ENCODE measurements at regions not wholly inside any gene's neighbourhood (a gene's known extent, or its start where the extent isn't known, plus 50 kb on each side); places are given as distances from the start of the nearest gene placed in this dataset.

DNA sequence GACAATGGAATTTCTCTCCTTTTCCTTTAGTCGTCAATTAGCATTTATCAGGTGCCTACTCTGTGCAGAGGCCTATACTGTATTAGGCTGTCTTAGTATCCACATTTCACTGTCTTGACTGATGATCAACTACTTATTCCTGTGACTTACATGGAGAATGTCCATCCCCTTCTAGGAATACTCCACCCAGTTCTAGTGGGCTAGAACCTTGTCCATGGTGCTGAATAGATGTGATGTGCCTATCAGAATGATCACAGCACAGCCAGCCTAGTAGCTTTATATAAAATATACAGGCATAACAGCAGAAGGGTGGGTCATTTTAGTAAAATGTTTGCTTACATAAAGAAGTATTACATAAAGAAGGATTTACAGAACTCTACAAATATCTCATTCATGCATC lies 621.4 kb downstream of the PDCD6IP start (continued):
- TF ChIP-seq, protein P1, sequence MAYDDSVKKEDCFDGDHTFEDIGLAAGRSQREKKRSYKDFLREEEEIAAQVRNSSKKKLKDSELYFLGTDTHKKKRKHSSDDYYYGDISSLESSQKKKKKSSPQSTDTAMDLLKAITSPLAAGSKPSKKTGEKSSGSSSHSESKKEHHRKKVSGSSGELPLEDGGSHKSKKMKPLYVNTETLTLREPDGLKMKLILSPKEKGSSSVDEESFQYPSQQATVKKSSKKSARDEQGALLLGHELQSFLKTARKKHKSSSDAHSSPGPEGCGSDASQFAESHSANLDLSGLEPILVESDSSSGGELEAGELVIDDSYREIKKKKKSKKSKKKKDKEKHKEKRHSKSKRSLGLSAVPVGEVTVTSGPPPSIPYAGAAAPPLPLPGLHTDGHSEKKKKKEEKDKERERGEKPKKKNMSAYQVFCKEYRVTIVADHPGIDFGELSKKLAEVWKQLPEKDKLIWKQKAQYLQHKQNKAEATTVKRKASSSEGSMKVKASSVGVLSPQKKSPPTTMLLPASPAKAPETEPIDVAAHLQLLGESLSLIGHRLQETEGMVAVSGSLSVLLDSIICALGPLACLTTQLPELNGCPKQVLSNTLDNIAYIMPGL (CRISPR knock-in tag; IDR thresholded peaks at IDR 0.05), result no peak
- TF ChIP-seq, protein P2, sequence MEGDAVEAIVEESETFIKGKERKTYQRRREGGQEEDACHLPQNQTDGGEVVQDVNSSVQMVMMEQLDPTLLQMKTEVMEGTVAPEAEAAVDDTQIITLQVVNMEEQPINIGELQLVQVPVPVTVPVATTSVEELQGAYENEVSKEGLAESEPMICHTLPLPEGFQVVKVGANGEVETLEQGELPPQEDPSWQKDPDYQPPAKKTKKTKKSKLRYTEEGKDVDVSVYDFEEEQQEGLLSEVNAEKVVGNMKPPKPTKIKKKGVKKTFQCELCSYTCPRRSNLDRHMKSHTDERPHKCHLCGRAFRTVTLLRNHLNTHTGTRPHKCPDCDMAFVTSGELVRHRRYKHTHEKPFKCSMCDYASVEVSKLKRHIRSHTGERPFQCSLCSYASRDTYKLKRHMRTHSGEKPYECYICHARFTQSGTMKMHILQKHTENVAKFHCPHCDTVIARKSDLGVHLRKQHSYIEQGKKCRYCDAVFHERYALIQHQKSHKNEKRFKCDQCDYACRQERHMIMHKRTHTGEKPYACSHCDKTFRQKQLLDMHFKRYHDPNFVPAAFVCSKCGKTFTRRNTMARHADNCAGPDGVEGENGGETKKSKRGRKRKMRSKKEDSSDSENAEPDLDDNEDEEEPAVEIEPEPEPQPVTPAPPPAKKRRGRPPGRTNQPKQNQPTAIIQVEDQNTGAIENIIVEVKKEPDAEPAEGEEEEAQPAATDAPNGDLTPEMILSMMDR (IDR thresholded peaks at IDR 0.05), result no peak
- TF ChIP-seq ZNF317 (CRISPR knock-in tag; IDR thresholded peaks at IDR 0.05; ENCODE audit: borderline replicate concordance, low read depth), result no peak
- no peak for TF ChIP-seq OVOL2 (CRISPR knock-in tag; IDR thresholded peaks at IDR 0.05; ENCODE audit: borderline replicate concordance)
- TF ChIP-seq, protein P3, sequence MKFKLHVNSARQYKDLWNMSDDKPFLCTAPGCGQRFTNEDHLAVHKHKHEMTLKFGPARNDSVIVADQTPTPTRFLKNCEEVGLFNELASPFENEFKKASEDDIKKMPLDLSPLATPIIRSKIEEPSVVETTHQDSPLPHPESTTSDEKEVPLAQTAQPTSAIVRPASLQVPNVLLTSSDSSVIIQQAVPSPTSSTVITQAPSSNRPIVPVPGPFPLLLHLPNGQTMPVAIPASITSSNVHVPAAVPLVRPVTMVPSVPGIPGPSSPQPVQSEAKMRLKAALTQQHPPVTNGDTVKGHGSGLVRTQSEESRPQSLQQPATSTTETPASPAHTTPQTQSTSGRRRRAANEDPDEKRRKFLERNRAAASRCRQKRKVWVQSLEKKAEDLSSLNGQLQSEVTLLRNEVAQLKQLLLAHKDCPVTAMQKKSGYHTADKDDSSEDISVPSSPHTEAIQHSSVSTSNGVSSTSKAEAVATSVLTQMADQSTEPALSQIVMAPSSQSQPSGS (CRISPR knock-in tag; IDR thresholded peaks at IDR 0.05; ENCODE audit: borderline replicate concordance, low read depth), result no peak
- TF ChIP-seq GABPB1 (CRISPR knock-in tag; IDR thresholded peaks at IDR 0.05), result no peak
- no peak for TF ChIP-seq TP53 (CRISPR knock-in tag; IDR thresholded peaks at IDR 0.05)
- no peak for TF ChIP-seq CBFB (CRISPR knock-in tag; IDR thresholded peaks at IDR 0.05; ENCODE audit: low read depth)
- TF ChIP-seq ZBTB21 (CRISPR knock-in tag; IDR thresholded peaks at IDR 0.05; ENCODE audit: borderline replicate concordance), result no peak
- TF ChIP-seq FOXK1 (CRISPR knock-in tag; IDR thresholded peaks at IDR 0.05), result no peak
- TF ChIP-seq, protein P4, sequence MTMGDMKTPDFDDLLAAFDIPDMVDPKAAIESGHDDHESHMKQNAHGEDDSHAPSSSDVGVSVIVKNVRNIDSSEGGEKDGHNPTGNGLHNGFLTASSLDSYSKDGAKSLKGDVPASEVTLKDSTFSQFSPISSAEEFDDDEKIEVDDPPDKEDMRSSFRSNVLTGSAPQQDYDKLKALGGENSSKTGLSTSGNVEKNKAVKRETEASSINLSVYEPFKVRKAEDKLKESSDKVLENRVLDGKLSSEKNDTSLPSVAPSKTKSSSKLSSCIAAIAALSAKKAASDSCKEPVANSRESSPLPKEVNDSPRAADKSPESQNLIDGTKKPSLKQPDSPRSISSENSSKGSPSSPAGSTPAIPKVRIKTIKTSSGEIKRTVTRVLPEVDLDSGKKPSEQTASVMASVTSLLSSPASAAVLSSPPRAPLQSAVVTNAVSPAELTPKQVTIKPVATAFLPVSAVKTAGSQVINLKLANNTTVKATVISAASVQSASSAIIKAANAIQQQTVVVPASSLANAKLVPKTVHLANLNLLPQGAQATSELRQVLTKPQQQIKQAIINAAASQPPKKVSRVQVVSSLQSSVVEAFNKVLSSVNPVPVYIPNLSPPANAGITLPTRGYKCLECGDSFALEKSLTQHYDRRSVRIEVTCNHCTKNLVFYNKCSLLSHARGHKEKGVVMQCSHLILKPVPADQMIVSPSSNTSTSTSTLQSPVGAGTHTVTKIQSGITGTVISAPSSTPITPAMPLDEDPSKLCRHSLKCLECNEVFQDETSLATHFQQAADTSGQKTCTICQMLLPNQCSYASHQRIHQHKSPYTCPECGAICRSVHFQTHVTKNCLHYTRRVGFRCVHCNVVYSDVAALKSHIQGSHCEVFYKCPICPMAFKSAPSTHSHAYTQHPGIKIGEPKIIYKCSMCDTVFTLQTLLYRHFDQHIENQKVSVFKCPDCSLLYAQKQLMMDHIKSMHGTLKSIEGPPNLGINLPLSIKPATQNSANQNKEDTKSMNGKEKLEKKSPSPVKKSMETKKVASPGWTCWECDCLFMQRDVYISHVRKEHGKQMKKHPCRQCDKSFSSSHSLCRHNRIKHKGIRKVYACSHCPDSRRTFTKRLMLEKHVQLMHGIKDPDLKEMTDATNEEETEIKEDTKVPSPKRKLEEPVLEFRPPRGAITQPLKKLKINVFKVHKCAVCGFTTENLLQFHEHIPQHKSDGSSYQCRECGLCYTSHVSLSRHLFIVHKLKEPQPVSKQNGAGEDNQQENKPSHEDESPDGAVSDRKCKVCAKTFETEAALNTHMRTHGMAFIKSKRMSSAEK (CRISPR knock-in tag; IDR thresholded peaks at IDR 0.05; ENCODE audit: borderline replicate concordance), result no peak

DNA sequence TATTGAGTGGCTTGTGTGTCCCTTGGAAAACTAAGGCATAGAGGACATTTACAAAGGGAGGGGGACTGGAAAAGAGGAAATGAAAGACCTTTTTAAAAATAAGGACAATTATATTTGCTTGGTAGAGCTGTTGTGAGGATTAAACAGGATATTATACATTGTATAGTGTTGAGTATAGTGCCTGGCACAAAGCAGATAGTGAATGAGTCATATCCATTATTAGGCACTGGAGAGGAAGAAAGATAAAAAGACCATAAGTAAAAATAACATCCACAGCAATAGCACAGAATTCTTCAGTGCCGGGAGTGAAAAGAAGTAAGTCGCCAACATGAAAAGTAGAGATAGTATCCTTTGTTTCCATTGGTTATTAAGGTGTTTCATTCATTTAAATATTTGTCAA lies 623.3 kb downstream of the PDCD6IP start:
- DNase-seq (ENCODE audit: low spot score), result no peak
- Mint-ChIP-seq H3K4me1 (peaks cover 16% of the 10 kb centered on the region), H3K4me3 (no peak overlapping the region), H3K27me3 (ENCODE audit: low read depth) (no peaks in the 10 kb centered on the region; the same call in 1 of the 2 replicates), H3K9me3 (0 out of 2 replicates have a peak, but pooled peaks cover under 1% of the 10 kb centered on the region), H3K27ac (no peak overlapping the region), H3K36me3 (no peaks in the 10 kb centered on the region)
- ChIA-PET POLR2A (no interaction called here), CTCF (no interaction called here)
- TF ChIP-seq, protein P5, sequence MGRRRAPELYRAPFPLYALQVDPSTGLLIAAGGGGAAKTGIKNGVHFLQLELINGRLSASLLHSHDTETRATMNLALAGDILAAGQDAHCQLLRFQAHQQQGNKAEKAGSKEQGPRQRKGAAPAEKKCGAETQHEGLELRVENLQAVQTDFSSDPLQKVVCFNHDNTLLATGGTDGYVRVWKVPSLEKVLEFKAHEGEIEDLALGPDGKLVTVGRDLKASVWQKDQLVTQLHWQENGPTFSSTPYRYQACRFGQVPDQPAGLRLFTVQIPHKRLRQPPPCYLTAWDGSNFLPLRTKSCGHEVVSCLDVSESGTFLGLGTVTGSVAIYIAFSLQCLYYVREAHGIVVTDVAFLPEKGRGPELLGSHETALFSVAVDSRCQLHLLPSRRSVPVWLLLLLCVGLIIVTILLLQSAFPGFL (CRISPR knock-in tag; IDR thresholded peaks at IDR 0.05; ENCODE audit: borderline replicate concordance), result no peak
- TF ChIP-seq ZNF263 (CRISPR knock-in tag; IDR thresholded peaks at IDR 0.05; ENCODE audit: low read depth), result no peak
- TF ChIP-seq NFE2L1 (CRISPR knock-in tag; IDR thresholded peaks at IDR 0.05), result no peak
- TF ChIP-seq ZNF416 (CRISPR knock-in tag; IDR thresholded peaks at IDR 0.05), result no peak
- no peak for TF ChIP-seq ZBTB21 (CRISPR knock-in tag; IDR thresholded peaks at IDR 0.05; ENCODE audit: borderline replicate concordance)
- TF ChIP-seq, protein P6, sequence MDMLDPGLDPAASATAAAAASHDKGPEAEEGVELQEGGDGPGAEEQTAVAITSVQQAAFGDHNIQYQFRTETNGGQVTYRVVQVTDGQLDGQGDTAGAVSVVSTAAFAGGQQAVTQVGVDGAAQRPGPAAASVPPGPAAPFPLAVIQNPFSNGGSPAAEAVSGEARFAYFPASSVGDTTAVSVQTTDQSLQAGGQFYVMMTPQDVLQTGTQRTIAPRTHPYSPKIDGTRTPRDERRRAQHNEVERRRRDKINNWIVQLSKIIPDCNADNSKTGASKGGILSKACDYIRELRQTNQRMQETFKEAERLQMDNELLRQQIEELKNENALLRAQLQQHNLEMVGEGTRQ (CRISPR knock-in tag; IDR thresholded peaks at IDR 0.05), result no peak
- TF ChIP-seq, protein P7, sequence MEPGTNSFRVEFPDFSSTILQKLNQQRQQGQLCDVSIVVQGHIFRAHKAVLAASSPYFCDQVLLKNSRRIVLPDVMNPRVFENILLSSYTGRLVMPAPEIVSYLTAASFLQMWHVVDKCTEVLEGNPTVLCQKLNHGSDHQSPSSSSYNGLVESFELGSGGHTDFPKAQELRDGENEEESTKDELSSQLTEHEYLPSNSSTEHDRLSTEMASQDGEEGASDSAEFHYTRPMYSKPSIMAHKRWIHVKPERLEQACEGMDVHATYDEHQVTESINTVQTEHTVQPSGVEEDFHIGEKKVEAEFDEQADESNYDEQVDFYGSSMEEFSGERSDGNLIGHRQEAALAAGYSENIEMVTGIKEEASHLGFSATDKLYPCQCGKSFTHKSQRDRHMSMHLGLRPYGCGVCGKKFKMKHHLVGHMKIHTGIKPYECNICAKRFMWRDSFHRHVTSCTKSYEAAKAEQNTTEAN (CRISPR knock-in tag; IDR thresholded peaks at IDR 0.05), result no peak
- TF ChIP-seq, protein P8, sequence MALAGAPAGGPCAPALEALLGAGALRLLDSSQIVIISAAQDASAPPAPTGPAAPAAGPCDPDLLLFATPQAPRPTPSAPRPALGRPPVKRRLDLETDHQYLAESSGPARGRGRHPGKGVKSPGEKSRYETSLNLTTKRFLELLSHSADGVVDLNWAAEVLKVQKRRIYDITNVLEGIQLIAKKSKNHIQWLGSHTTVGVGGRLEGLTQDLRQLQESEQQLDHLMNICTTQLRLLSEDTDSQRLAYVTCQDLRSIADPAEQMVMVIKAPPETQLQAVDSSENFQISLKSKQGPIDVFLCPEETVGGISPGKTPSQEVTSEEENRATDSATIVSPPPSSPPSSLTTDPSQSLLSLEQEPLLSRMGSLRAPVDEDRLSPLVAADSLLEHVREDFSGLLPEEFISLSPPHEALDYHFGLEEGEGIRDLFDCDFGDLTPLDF (CRISPR knock-in tag; IDR thresholded peaks at IDR 0.05), result no peak
- ATAC-seq, result no peak

Data from WTC11 (cell line).